Astrocyte (in vitro differentiated cells and primary cell): ENCODE measurements at regions not wholly inside any gene's neighbourhood (a gene's known extent, or its start where the extent isn't known, plus 50 kb on each side); places are given as distances from the start of the nearest gene placed in this dataset.

Source experiments
- DNase-seq: peaks from one replicate; pipeline ENCODE4 v3.0.0-alpha.2; 2010; ENCODE audit warnings: low read depth
- FAIRE-seq: peaks from 2 replicates; lab custom pipeline; 2011; peaks lifted over from hg19 to GRCh38; lab: Jason Lieb, UNC
- H2AFZ ChIP-seq: 2 replicates; pipeline ENCODE4 v1.6.0; 2012; ENCODE audit warnings: low read depth, low read length, inconsistent platforms
- H3K27ac ChIP-seq: 2 replicates; pipeline ENCODE4 v1.5.1; 2011; ENCODE audit warnings: low read depth, low read length, inconsistent platforms
- H3K27me3 ChIP-seq: 2 replicates; pipeline ENCODE4 v1.6.0; 2011; ENCODE audit warnings: low read length, inconsistent platforms; ENCODE audit not compliant: insufficient read depth
- H3K36me3 ChIP-seq: 2 replicates; pipeline ENCODE4 v1.5.1; 2011; ENCODE audit warnings: low read length, inconsistent platforms; ENCODE audit not compliant: insufficient read depth
- H3K4me1 ChIP-seq: 2 replicates; pipeline ENCODE4 v1.5.1; 2011; ENCODE audit warnings: low read length, inconsistent platforms; ENCODE audit not compliant: insufficient read depth
- H3K4me2 ChIP-seq: 2 replicates; pipeline ENCODE4 v1.6.0; 2012; ENCODE audit warnings: low read length, inconsistent platforms
- H3K4me3 ChIP-seq: 2 replicates; pipeline ENCODE4 v1.5.1; 2011; ENCODE audit warnings: low read depth, mild to moderate bottlenecking, low read length, inconsistent platforms; ENCODE audit not compliant: insufficient read depth
- H3K79me2 ChIP-seq: 2 replicates; pipeline ENCODE4 v1.6.0; 2012; ENCODE audit warnings: mild to moderate bottlenecking, low read length, inconsistent platforms; ENCODE audit not compliant: insufficient read depth
- H3K9ac ChIP-seq: 2 replicates; pipeline ENCODE4 v1.6.0; 2012; ENCODE audit warnings: mild to moderate bottlenecking, low read length, inconsistent platforms
- H3K9me3 ChIP-seq: 2 replicates; pipeline ENCODE4 v1.5.1; 2012; ENCODE audit warnings: low read depth, mild to moderate bottlenecking, low read length, inconsistent platforms; ENCODE audit not compliant: insufficient read depth
- H4K20me1 ChIP-seq: 2 replicates; pipeline ENCODE4 v1.6.0; 2012; ENCODE audit warnings: low read length, inconsistent platforms; ENCODE audit not compliant: insufficient read depth
- H3K27ac Mint-ChIP-seq: one replicate; pipeline ENCODE4 v1.8.0; 2021; ENCODE audit warnings: mild to moderate bottlenecking, mixed read lengths; ENCODE audit not compliant: unreplicated experiment
- H3K27me3 Mint-ChIP-seq: one replicate; pipeline ENCODE4 v1.8.0; 2021; ENCODE audit warnings: low read depth, mixed read lengths; ENCODE audit not compliant: unreplicated experiment
- H3K36me3 Mint-ChIP-seq: one replicate; pipeline ENCODE4 v1.8.0; 2021; ENCODE audit warnings: low read depth, mixed read lengths; ENCODE audit not compliant: unreplicated experiment
- H3K4me1 Mint-ChIP-seq: one replicate; pipeline ENCODE4 v1.8.0; 2021; ENCODE audit warnings: low read depth, mixed read lengths; ENCODE audit not compliant: unreplicated experiment
- H3K4me3 Mint-ChIP-seq: one replicate; pipeline ENCODE4 v1.8.0; 2021; ENCODE audit warnings: mild to moderate bottlenecking, moderate library complexity, mixed read lengths; ENCODE audit not compliant: unreplicated experiment
- H3K9me3 Mint-ChIP-seq: one replicate; pipeline ENCODE4 v1.8.0; 2021; ENCODE audit warnings: mild to moderate bottlenecking, mixed read lengths; ENCODE audit not compliant: unreplicated experiment
- CTCF ChIP-seq: IDR thresholded peaks from 2 replicates; pipeline ENCODE4 v1.5.1; 2011; ENCODE audit warnings: low read depth, mild to moderate bottlenecking, inconsistent platforms, low read length, moderate library complexity; ENCODE audit not compliant: insufficient read depth
- EZH2 ChIP-seq: IDR thresholded peaks from 2 replicates; pipeline ENCODE4 v1.6.1; 2012; ENCODE audit warnings: mild to moderate bottlenecking, low read length, inconsistent platforms; ENCODE audit not compliant: insufficient read depth

DNA sequence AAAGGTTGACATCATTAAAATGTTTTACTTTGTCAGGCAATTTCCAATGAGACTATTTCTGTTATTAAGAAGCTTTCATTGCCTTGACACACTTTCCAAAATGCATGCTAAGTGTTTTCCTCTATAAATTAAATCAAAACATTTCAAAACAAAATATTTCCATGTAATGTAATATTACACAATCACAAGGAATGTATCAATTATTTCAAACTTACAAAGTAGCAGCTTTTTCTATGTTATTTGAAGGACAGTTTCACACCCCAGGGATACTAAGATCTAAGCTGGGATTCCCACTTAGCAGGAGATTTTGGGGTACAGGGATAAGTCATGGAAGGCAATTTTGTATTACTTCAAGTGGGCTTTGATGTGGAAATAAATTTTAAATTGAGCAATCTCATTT lies 144.9 kb downstream of the FOXG1 start:
- no peak overlapping the region for H3K4me3 Mint-ChIP-seq
- H3K4me1 ChIP-seq: no peaks in the 10 kb centered on the region
- H3K27me3 Mint-ChIP-seq: no peaks in the 10 kb centered on the region
- no peaks in the 10 kb centered on the region for H3K27me3 ChIP-seq
- H3K9me3 ChIP-seq: no peaks in the 10 kb centered on the region
- H4K20me1 ChIP-seq: no peaks in the 10 kb centered on the region
- H2AFZ ChIP-seq: no peak overlapping the region
- H3K36me3 ChIP-seq: no peaks in the 10 kb centered on the region
- no peak overlapping the region for H3K9ac ChIP-seq
- no peak overlapping the region for H3K4me3 ChIP-seq
- no peak overlapping the region for H3K27ac ChIP-seq
- TF ChIP-seq CTCF: no peak
- no peak for TF ChIP-seq EZH2
- H3K79me2 ChIP-seq: no peaks in the 10 kb centered on the region
- H3K27ac Mint-ChIP-seq: no peak overlapping the region
- DNase-seq (no peak), FAIRE-seq (no peak)
- no peaks in the 10 kb centered on the region for H3K4me1 Mint-ChIP-seq
- no peaks in the 10 kb centered on the region for H3K9me3 Mint-ChIP-seq
- H3K36me3 Mint-ChIP-seq: no peaks in the 10 kb centered on the region
- H3K4me2 ChIP-seq: no peak overlapping the region

- DNase-seq: no peak
- Mint-ChIP-seq H3K9me3 (no peaks in the 10 kb centered on the region), H3K4me1 (no peaks in the 10 kb centered on the region), H3K4me3 (no peak overlapping the region), H3K27me3 (no peaks in the 10 kb centered on the region), H3K36me3 (no peaks in the 10 kb centered on the region), H3K27ac (no peak overlapping the region)
- Histone ChIP-seq H2AFZ (no peak overlapping the region), H4K20me1 (no peaks in the 10 kb centered on the region), H3K4me3 (no peak overlapping the region), H3K27me3 (no peaks in the 10 kb centered on the region), H3K27ac (no peak overlapping the region), H3K36me3 (no peaks in the 10 kb centered on the region), H3K4me2 (no peak overlapping the region), H3K4me1 (no peaks in the 10 kb centered on the region), H3K9me3 (no peaks in the 10 kb centered on the region), H3K79me2 (no peaks in the 10 kb centered on the region), H3K9ac (no peak overlapping the region)
- no peak for FAIRE-seq
- TF ChIP-seq EZH2 (no peak), CTCF (no peak)
Measured at GRCh38 chr14:28913056-28913455, 146.5 kb downstream of the FOXG1 start.

DNA sequence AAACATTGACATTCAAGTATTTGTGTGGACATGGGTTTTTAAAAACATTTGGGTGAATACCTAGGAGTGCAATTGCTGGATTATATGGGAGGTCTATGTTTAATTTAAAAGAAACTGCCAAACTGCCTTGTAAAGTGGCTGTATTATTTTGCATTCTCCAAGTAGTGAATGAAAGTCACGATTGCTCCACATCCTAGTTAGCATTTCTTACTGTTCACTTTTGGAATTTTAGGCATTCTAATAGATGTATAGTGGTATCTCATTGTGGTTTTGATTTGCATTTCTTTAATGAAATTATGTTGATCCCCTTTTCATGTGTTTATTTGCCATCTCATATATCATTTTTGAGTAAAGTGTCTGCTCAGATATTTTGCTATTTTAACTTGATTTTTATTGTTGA lies 159.5 kb downstream of the FOXG1 start:
- Histone ChIP-seq H3K4me2 (no peak overlapping the region), H3K27ac (no peak overlapping the region), H3K27me3 (no peaks in the 10 kb centered on the region), H3K9me3 (no peaks in the 10 kb centered on the region), H3K79me2 (no peaks in the 10 kb centered on the region), H3K4me1 (no peaks in the 10 kb centered on the region), H3K9ac (no peak overlapping the region), H3K4me3 (no peak overlapping the region), H2AFZ (no peak overlapping the region), H4K20me1 (no peaks in the 10 kb centered on the region), H3K36me3 (no peaks in the 10 kb centered on the region)
- TF ChIP-seq EZH2: no peak
- no peak for TF ChIP-seq CTCF
- Mint-ChIP-seq H3K27ac (no peak overlapping the region), H3K36me3 (no peaks in the 10 kb centered on the region), H3K4me1 (no peaks in the 10 kb centered on the region), H3K4me3 (no peak overlapping the region), H3K9me3 (no peaks in the 10 kb centered on the region), H3K27me3 (no peaks in the 10 kb centered on the region)
- DNase-seq (peak; percentile 12), FAIRE-seq (no peak)
